Activated CD4-positive, alpha-beta T cell treated with anti-CD3 and anti-CD28 coated beads for 36 hours (primary cell): ENCODE measurements at regions not wholly inside any gene's neighbourhood (a gene's known extent, or its start where the extent isn't known, plus 50 kb on each side); places are given as distances from the start of the nearest gene placed in this dataset.

ENCODE experiments used
- ATAC-seq: fragments of 200-7000 bp; cut with Tn5 transposase; one replicate; pipeline ENCODE4 v1.10.0; 2021; ENCODE audit warnings: mild to moderate bottlenecking, moderate library complexity
- CTCF ChIA-PET: fragments of 350-600 bp; sonication (Branson Sonifier 250); formaldehyde crosslinking; loops from one replicate; lab custom pipeline; 2021; ENCODE audit warnings: antibody characterized with exemption; lab: Charles Lee
- POLR2A ChIA-PET: fragments of 350-600 bp; sonication (Branson Sonifier 250); formaldehyde crosslinking; loops from one replicate; lab custom pipeline; 2021; ENCODE audit warnings: antibody characterized with exemption, inconsistent platforms; lab: Charles Lee
- DNase-seq: peaks from one replicate; pipeline ENCODE4 v3.0.0-alpha.2; 2020
- H3K27ac Mint-ChIP-seq: one replicate; pipeline ENCODE4 v1.8.0; 2021; ENCODE audit warnings: mixed read lengths
- H3K27me3 Mint-ChIP-seq: one replicate; pipeline ENCODE4 v1.8.0; 2021; ENCODE audit warnings: mixed read lengths
- H3K36me3 Mint-ChIP-seq: one replicate; pipeline ENCODE4 v1.8.0; 2021; ENCODE audit warnings: low read depth, mixed read lengths
- H3K4me1 Mint-ChIP-seq: one replicate; pipeline ENCODE4 v1.8.0; 2021; ENCODE audit warnings: mixed read lengths
- H3K4me3 Mint-ChIP-seq: one replicate; pipeline ENCODE4 v1.8.0; 2021; ENCODE audit warnings: mild to moderate bottlenecking, moderate library complexity, mixed read lengths
- H3K9me3 Mint-ChIP-seq: one replicate; pipeline ENCODE4 v1.8.0; 2021; ENCODE audit warnings: low read depth, mixed read lengths
- intact Hi-C, 2 experiments: fragments of 100-400 bp; cut with DNase I in 1 of 2; cut with micrococcal nuclease in 1 of 2; formaldehyde crosslinking; loops; one replicate each; pipeline versions ENCODE4 v1.14.2 to v1.15.1; 2022 to 2024; cut with DNase I, micrococcal nuclease

GRCh38 chr14:95014036-95014435, 143.3 kb downstream of the DICER1 start:
- CTCF ChIA-PET = interaction anchor here (0.6 to 1.0 kb wide), 2 partner anchors 13 to 1755 kb away, joined by 3 read pairs; no protein-coding TSS in a partner anchor
- intact Hi-C loops = no loop called here
- Mint-ChIP-seq H3K27me3 (peaks cover 3% of the 10 kb centered on the region), H3K4me1 (no peaks in the 10 kb centered on the region), H3K27ac (no peak overlapping the region), H3K4me3 (no peak overlapping the region), H3K9me3 (peaks cover 5% of the 10 kb centered on the region), H3K36me3 (no peaks in the 10 kb centered on the region)
- ATAC-seq = no peak
- POLR2A ChIA-PET = no interaction called here
- DNase-seq = no peak

GRCh38 chr14:95011445-95012006, 145.8 kb downstream of the DICER1 start:
- ATAC-seq (no peak), DNase-seq (no peak)
- H3K27me3 Mint-ChIP-seq = peaks cover 7% of the 10 kb centered on the region
- H3K36me3 Mint-ChIP-seq = no peaks in the 10 kb centered on the region
- ChIA-PET CTCF (interaction anchor here (1.2 kb wide), 1 partner anchor 10 kb away, joined by 3 read pairs; no protein-coding TSS in a partner anchor), POLR2A (no interaction called here)
- no peak overlapping the region for H3K27ac Mint-ChIP-seq
- no peak overlapping the region for H3K4me3 Mint-ChIP-seq
- H3K4me1 Mint-ChIP-seq = no peaks in the 10 kb centered on the region
- intact Hi-C loops = no loop called here
- H3K9me3 Mint-ChIP-seq = peaks cover 5% of the 10 kb centered on the region

GRCh38 chr14:95008445-95009217, 148.7 kb downstream of the DICER1 start:
- ATAC-seq (no peak), DNase-seq (no peak)
- Mint-ChIP-seq H3K27me3 (peaks cover 7% of the 10 kb centered on the region), H3K36me3 (no peaks in the 10 kb centered on the region), H3K4me3 (no peak overlapping the region), H3K4me1 (no peaks in the 10 kb centered on the region), H3K9me3 (no peaks in the 10 kb centered on the region), H3K27ac (no peak overlapping the region)
- intact Hi-C loops = no loop called here
- CTCF ChIA-PET = interaction anchor here (1.0 kb wide), 1 partner anchor 30 kb away, joined by 4 read pairs; no protein-coding TSS in a partner anchor
- POLR2A ChIA-PET = no interaction called here

GRCh38 chr14:95007921-95008320, 149.4 kb downstream of the DICER1 start:
- ChIA-PET CTCF (no interaction called here), POLR2A (no interaction called here)
- DNase-seq = no peak

GRCh38 chr14:95006479-95006878, 150.8 kb downstream of the DICER1 start:
- ChIA-PET POLR2A (no interaction called here), CTCF (interaction anchor here (0.7 kb wide), 1 partner anchor 316 kb away, joined by 3 read pairs; no protein-coding TSS in a partner anchor)
- ATAC-seq = no peak
- Mint-ChIP-seq H3K36me3 (no peaks in the 10 kb centered on the region), H3K27me3 (peaks cover 4% of the 10 kb centered on the region), H3K4me3 (no peak overlapping the region), H3K4me1 (no peaks in the 10 kb centered on the region), H3K9me3 (no peaks in the 10 kb centered on the region), H3K27ac (no peak overlapping the region)
- intact Hi-C loops = no loop called here
- DNase-seq = no peak

More at GRCh38 chr14:95007921-95008320, 149.4 kb downstream of the DICER1 start:
- H3K4me3 Mint-ChIP-seq = no peak overlapping the region
- peaks cover 4% of the 10 kb centered on the region for H3K27me3 Mint-ChIP-seq
- intact Hi-C loops = no loop called here
- no peaks in the 10 kb centered on the region for H3K9me3 Mint-ChIP-seq
- H3K27ac Mint-ChIP-seq = no peak overlapping the region
- ATAC-seq = no peak
- no peaks in the 10 kb centered on the region for H3K36me3 Mint-ChIP-seq
- no peaks in the 10 kb centered on the region for H3K4me1 Mint-ChIP-seq

- no peak overlapping the region for H3K4me3 Mint-ChIP-seq
- no peak for ATAC-seq
- H3K4me1 Mint-ChIP-seq = no peaks in the 10 kb centered on the region
- ChIA-PET POLR2A (no interaction called here), CTCF (interaction anchor here (0.7 kb wide), 1 partner anchor 16 kb away, joined by 3 read pairs; no protein-coding TSS in a partner anchor)
- no peaks in the 10 kb centered on the region for H3K36me3 Mint-ChIP-seq
- no peak overlapping the region for H3K27ac Mint-ChIP-seq
- H3K9me3 Mint-ChIP-seq = no peaks in the 10 kb centered on the region
- no peak for DNase-seq
- H3K27me3 Mint-ChIP-seq = peaks cover 4% of the 10 kb centered on the region
- intact Hi-C loops = no loop called here
These were observed 151.3 kb downstream of the DICER1 start for GRCh38 chr14:95006051-95006450.

- no peak for ATAC-seq
These were observed 154.0 kb downstream of the DICER1 start for GRCh38 chr14:95003099-95003960.

GRCh38 chr14:94998685-94999084, 158.6 kb downstream of the DICER1 start:
- Mint-ChIP-seq H3K27ac (no peak overlapping the region), H3K9me3 (no peaks in the 10 kb centered on the region), H3K4me3 (no peak overlapping the region), H3K36me3 (no peaks in the 10 kb centered on the region), H3K27me3 (peaks cover 17% of the 10 kb centered on the region), H3K4me1 (no peaks in the 10 kb centered on the region)
- ChIA-PET CTCF (interaction anchor here (0.8 kb wide), 1 partner anchor 691 kb away, joined by 3 read pairs; no protein-coding TSS in a partner anchor), POLR2A (interaction anchor here (0.7 kb wide), 1 partner anchor 655 kb away, joined by 4 read pairs; no protein-coding TSS in a partner anchor)
- intact Hi-C loops = no loop called here
- DNase-seq = no peak
- ATAC-seq = no peak

More at GRCh38 chr14:95003099-95003960, 154.0 kb downstream of the DICER1 start:
- DNase-seq = no peak
- H3K9me3 Mint-ChIP-seq = no peaks in the 10 kb centered on the region
- no peaks in the 10 kb centered on the region for H3K4me1 Mint-ChIP-seq
- H3K27me3 Mint-ChIP-seq = peaks cover 8% of the 10 kb centered on the region
- no peak overlapping the region for H3K4me3 Mint-ChIP-seq
- no peaks in the 10 kb centered on the region for H3K36me3 Mint-ChIP-seq
- no peak overlapping the region for H3K27ac Mint-ChIP-seq
- CTCF ChIA-PET = no interaction called here
- POLR2A ChIA-PET = no interaction called here
- intact Hi-C loops = no loop called here

GRCh38 chr14:94998110-94998509, 159.2 kb downstream of the DICER1 start:
- H3K36me3 Mint-ChIP-seq = no peaks in the 10 kb centered on the region
- H3K9me3 Mint-ChIP-seq = no peaks in the 10 kb centered on the region
- no peak overlapping the region for H3K4me3 Mint-ChIP-seq
- ATAC-seq (no peak), DNase-seq (no peak)
- H3K27me3 Mint-ChIP-seq = peaks cover 17% of the 10 kb centered on the region
- intact Hi-C loops = no loop called here
- H3K4me1 Mint-ChIP-seq = no peaks in the 10 kb centered on the region
- POLR2A ChIA-PET = interaction anchor here (0.7 kb wide), 1 partner anchor 654 kb away, joined by 4 read pairs; no protein-coding TSS in a partner anchor
- no peak overlapping the region for H3K27ac Mint-ChIP-seq
- CTCF ChIA-PET = no interaction called here

GRCh38 chr14:94995551-94995950, 161.8 kb downstream of the DICER1 start:
- Mint-ChIP-seq H3K4me1 (no peaks in the 10 kb centered on the region), H3K27ac (no peak overlapping the region), H3K27me3 (peaks cover 26% of the 10 kb centered on the region), H3K36me3 (no peaks in the 10 kb centered on the region), H3K9me3 (no peaks in the 10 kb centered on the region), H3K4me3 (no peak overlapping the region)
- POLR2A ChIA-PET = no interaction called here
- ATAC-seq (no peak), DNase-seq (no peak)
- intact Hi-C loops = no loop called here
- CTCF ChIA-PET = interaction anchor here (0.6 kb wide), 1 partner anchor 644 kb away, joined by 4 read pairs; no protein-coding TSS in a partner anchor

- POLR2A ChIA-PET = no interaction called here
- H3K36me3 Mint-ChIP-seq = no peaks in the 10 kb centered on the region
- H3K4me1 Mint-ChIP-seq = no peaks in the 10 kb centered on the region
- no peaks in the 10 kb centered on the region for H3K9me3 Mint-ChIP-seq
- intact Hi-C loops = no loop called here
- DNase-seq (no peak), ATAC-seq (no peak)
- CTCF ChIA-PET = no interaction called here
- H3K27me3 Mint-ChIP-seq = peaks cover 27% of the 10 kb centered on the region
- H3K27ac Mint-ChIP-seq = no peak overlapping the region
- H3K4me3 Mint-ChIP-seq = no peak overlapping the region
These were observed 163.1 kb downstream of the DICER1 start for GRCh38 chr14:94994245-94994644.
